Heart right ventricle (tissue), 16 donors: ENCODE measurements at regions not wholly inside any gene's neighbourhood (a gene's known extent, or its start where the extent isn't known, plus 50 kb on each side); places are given as distances from the start of the nearest gene placed in this dataset.

Experiments
- ATAC-seq, 8 donors: fragments of 200-7000 bp; cut with Tn5 transposase; one replicate each; pipeline ENCODE4 v1.9.1; 2020; ENCODE audit warnings: mild to moderate bottlenecking in 8 of 8, moderate library complexity in 8 of 8, moderate number of reproducible peaks in 1 of 8
- DNase-seq, 2 donors: peaks; one replicate each; pipeline ENCODE4 v3.0.0-alpha.2; 2020
- H3K27ac ChIP-seq, 10 donors: fragments of 200-600 bp; sonication (generic) in 2 of 10; one replicate each; pipeline versions ENCODE4 v1.5.0 to v1.8.0; 2020 to 2022; ENCODE audit warnings: mild to moderate bottlenecking in 3 of 10
- H3K27me3 ChIP-seq, 7 donors: fragments of 200-600 bp; one replicate each; pipeline ENCODE4 v1.8.0; 2021 to 2022; ENCODE audit warnings: mild to moderate bottlenecking in 2 of 7
- H3K36me3 ChIP-seq, 9 donors: fragments of 200-600 bp; sonication (generic) in 1 of 9; one replicate each; pipeline versions ENCODE4 v1.5.0 to v1.8.0; 2020 to 2022; ENCODE audit warnings: mild to moderate bottlenecking in 2 of 9
- H3K4me1 ChIP-seq, 9 donors: fragments of 200-600 bp; sonication (generic) in 1 of 9; one replicate each; pipeline versions ENCODE4 v1.5.0 to v1.8.0; 2020 to 2022; ENCODE audit warnings: mild to moderate bottlenecking in 4 of 9
- H3K4me3 ChIP-seq, 10 donors: fragments of 200-600 bp; sonication (generic) in 2 of 10; one replicate each; pipeline versions ENCODE4 v1.5.0 to v1.8.0; 2020 to 2022; ENCODE audit warnings: mild to moderate bottlenecking in 7 of 10, moderate library complexity in 2 of 10
- H3K9me3 ChIP-seq, 11 donors: fragments of 200-600 bp in 10 of 11; sonication (generic) in 2 of 11; one replicate each; pipeline versions ENCODE4 v1.5.0 to v1.8.0; 2013 to 2022; ENCODE audit warnings: mild to moderate bottlenecking in 2 of 11, control low read depth in 1 of 11, moderate library complexity in 1 of 11
- CTCF ChIP-seq, 9 donors: fragments of 200-600 bp; sonication (generic) in 2 of 9; IDR thresholded peaks; one replicate each; pipeline versions ENCODE4 v1.5.0 to v1.8.0; 2021 to 2022; ENCODE audit warnings: antibody characterized with exemption in 9 of 9, mild to moderate bottlenecking in 5 of 9, moderate library complexity in 1 of 9
- WGBS, 2 donors: extraction: QIAGEN DNeasy Blood & Tissue Kit; methylation state at CpG; one replicate each; pipeline ENCODE4 v1.1.7; 2013; ENCODE audit warnings: inconsistent platforms in 1 of 2; 5-methylcytosine and 5-hydroxymethylcytosine counted together
- intact Hi-C, 10 donors: fragments of 100-400 bp; cut with DNase I; formaldehyde crosslinking; loops; one replicate each; pipeline versions ENCODE4 v1.11.1 to v1.14.2; 2022
- donor health status: Arrhythmogenic right ventricular cardiomyopathy.
- donor health status: ischemic (EF 13 %, LVEDD 7.1; RV severe dilation, severe dysfunction).
- donor health status: healthy with polysubstance abuse.
- donor health status: DM: no; HTN: yes; CAD: no.
- donor health status: DM: no; HTN: no; CAD: no.
- donor health status: ischemic (EF 25% LVEDD 6.9; RV normal size, moderate dysfunction).
- donor health status: ischemic (EF 25% LVEDD 5.7; RV mildly dilated, moderate dysfunction).
- donor health status: healthy.
- donor health status: DM: yes; HTN: yes; CAD: no.
- donor health status: Ischemic cardiomyopathy.
- donor health status: ischemic (EF 35%, LVEDD 5.7; RV mildly dilated, moderate dysfunction).
- donor health status: nonischemic (EF 11% LVEDD 7.7; RV severe dilation, severe dysfunction).
- donor health status: DM: yes; HTN: yes; CAD: no.
- donor health status: PGD.
- donor health status: ischemic (EF 29% LVEDD 5.4; RV normal size, mild dysfunction).
- donor health status: nonischemic (EF 23%, LVEDD 6.1; RV moderate dilation, normal function).

GRCh38 chr13:80988391-80989151 is 647.6 kb upstream of the SPRY2 start:
- 63 to 68% methylated on average over 6 of the region's 6 CpGs for WGBS, 2 donors
- H3K9me3 ChIP-seq: peaks cover 0 to 39% (median 3%) of the 10 kb centered on the region in 11 donors
- H3K36me3 ChIP-seq: no peaks in the 10 kb centered on the region
- ATAC-seq: no peak
- no peak overlapping the region for H3K27ac ChIP-seq
- no peak for DNase-seq
- H3K4me3 ChIP-seq: no peak overlapping the region
- intact Hi-C loops: no loop called here
- TF ChIP-seq CTCF (IDR thresholded peaks at IDR 0.05): no peak
- peaks cover 0 to 6% (median 0%) of the 10 kb centered on the region in 9 donors for H3K4me1 ChIP-seq
- no peaks in the 10 kb centered on the region for H3K27me3 ChIP-seq

- peak; percentile 72 to 94 (median 86) for TF ChIP-seq CTCF (IDR thresholded peaks at IDR 0.05)
- H3K36me3 ChIP-seq: no peaks in the 10 kb centered on the region
- H3K9me3 ChIP-seq: peaks cover 0 to 10% (median 0%) of the 10 kb centered on the region in 11 donors
- H3K27me3 ChIP-seq: no peaks in the 10 kb centered on the region
- ATAC-seq (peak in 3 of 8 donors; percentile 37 to 67 (median 55)), DNase-seq (peak in 1 of 2 donors; percentile 44)
- intact Hi-C loops: loop anchor here in 3 of 10 donors (2.0 to 5.0 kb wide), 2 partner anchors 38 kb away; no protein-coding TSS in a partner anchor
- H3K4me3 ChIP-seq: no peak overlapping the region
- H3K27ac ChIP-seq: no peak overlapping the region
- WGBS, 2 donors: 42 to 46% methylated on average over 9 of the region's 9 CpGs
- peaks cover 0 to 3% (median 0%) of the 10 kb centered on the region in 9 donors for H3K4me1 ChIP-seq
Observed at GRCh38 chr13:80979035-80979641, 638.2 kb upstream of the SPRY2 start.

- no peak overlapping the region for H3K27ac ChIP-seq
- ATAC-seq: no peak
- no peaks in the 10 kb centered on the region for H3K27me3 ChIP-seq
- no peaks in the 10 kb centered on the region for H3K36me3 ChIP-seq
- 96 to 100% methylated on average over 4 of the region's 4 CpGs for WGBS, 2 donors
- H3K4me3 ChIP-seq: no peak overlapping the region
- peaks cover 0 to under 1% (median 0%) of the 10 kb centered on the region in 11 donors for H3K9me3 ChIP-seq
- no peak for DNase-seq
- intact Hi-C loops: loop anchor here in 2 of 10 donors (5.0 kb wide), 1 partner anchor 40 kb away; no protein-coding TSS in a partner anchor
- H3K4me1 ChIP-seq: peaks cover 0 to 3% (median 0%) of the 10 kb centered on the region in 9 donors
- no peak for TF ChIP-seq CTCF (IDR thresholded peaks at IDR 0.05)
Observed at GRCh38 chr13:80977168-80977567, 636.2 kb upstream of the SPRY2 start.

- DNase-seq (no peak), ATAC-seq (no peak)
- Histone ChIP-seq H3K4me3 (no peak overlapping the region), H3K27ac (no peak overlapping the region), H3K27me3 (no peaks in the 10 kb centered on the region), H3K4me1 (peaks cover 0 to 3% (median 0%) of the 10 kb centered on the region in 9 donors), H3K36me3 (no peaks in the 10 kb centered on the region), H3K9me3 (peaks cover 0 to 3% (median 0%) of the 10 kb centered on the region in 11 donors)
- 92 to 95% methylated on average over 4 of the region's 4 CpGs for WGBS, 2 donors
- intact Hi-C loops: loop anchor here in 2 of 10 donors (5.0 kb wide), 1 partner anchor 41 kb away; no protein-coding TSS in a partner anchor
- no peak for TF ChIP-seq CTCF (IDR thresholded peaks at IDR 0.05)
Observed at GRCh38 chr13:80975903-80976302, 635.0 kb upstream of the SPRY2 start.
